ENCODE measurements at regions not wholly inside any gene's neighbourhood (a gene's known extent, or its start where the extent isn't known, plus 50 kb on each side); places are given as distances from the start of the nearest gene placed in this dataset.

GRCh38 chr9:126030716-126031115 lies 283.5 kb downstream of the PBX3 start:
- Histone ChIP-seq H3K9ac (ENCODE audit: low read depth in 1 of 2, low read length in 2 of 2) (no peak overlapping the region), H3K4me1 (ENCODE audit: control insufficient read depth in 4 of 4, insufficient read depth in 4 of 4, low read length in 3 of 4) (peaks cover 0 to 9% (median 6%) of the 10 kb centered on the region in 4 donors), H3K36me3 (ENCODE audit: control insufficient read depth in 4 of 4, insufficient read depth in 3 of 4, low read depth in 1 of 4, low read length in 3 of 4) (no peaks in the 10 kb centered on the region), H3K27me3 (ENCODE audit: control insufficient read depth in 4 of 4, insufficient read depth in 4 of 4, low read length in 3 of 4) (no peaks in the 10 kb centered on the region), H3K27ac (ENCODE audit: low read depth in 1 of 2, low read length in 2 of 2) (no peak overlapping the region), H3K9me3 (ENCODE audit: control insufficient read depth in 4 of 4, low read length in 3 of 4) (no peaks in the 10 kb centered on the region), H3K4me3 (ENCODE audit: low read depth in 1 of 3, low read length in 3 of 3) (no peak overlapping the region)
- no peak for TF ChIP-seq TAF1 (conservative IDR thresholded peaks at IDR 0.05)
- no peak for TF ChIP-seq NR2F2 (IDR thresholded peaks at IDR 0.05)
- TF ChIP-seq MAX (IDR thresholded peaks at IDR 0.05) = no peak
- no peak for TF ChIP-seq JUND (IDR thresholded peaks at IDR 0.05)
- TF ChIP-seq YY1 (IDR thresholded peaks at IDR 0.05) = no peak
- no peak for TF ChIP-seq RXRA (IDR thresholded peaks at IDR 0.05)
- TF ChIP-seq FOXA2 (IDR thresholded peaks at IDR 0.05) = no peak
- no peak for TF ChIP-seq HNF4G (IDR thresholded peaks at IDR 0.05)
- no peak for TF ChIP-seq REST (IDR thresholded peaks at IDR 0.05)
- TF ChIP-seq GABPA (IDR thresholded peaks at IDR 0.05 in 1 of 2, conservative IDR thresholded peaks at IDR 0.05 in 1 of 2) = no peak
- no peak for TF ChIP-seq HNF4A (conservative IDR thresholded peaks at IDR 0.05)
- no peak for TF ChIP-seq ATF3 (IDR thresholded peaks at IDR 0.05)
- no peak for TF ChIP-seq ZBTB33 (IDR thresholded peaks at IDR 0.05)
- TF ChIP-seq SP1 (IDR thresholded peaks at IDR 0.05) = no peak
- no peak for TF ChIP-seq EGR1 (IDR thresholded peaks at IDR 0.05; ENCODE audit: low read depth in 2 of 2)
- TF ChIP-seq RAD21 (IDR thresholded peaks at IDR 0.05) = no peak
- no peak for TF ChIP-seq CTCF (IDR thresholded peaks at IDR 0.05; ENCODE audit: low read depth, low read length, missing input control)
- 89% methylated on average over 7 of the region's 7 CpGs for WGBS
- no peak for DNase-seq (ENCODE audit: low spot score)

GRCh38 chr9:126031116-126031515 lies 283.9 kb downstream of the PBX3 start:
- 89% methylated on average over 9 of the region's 9 CpGs for WGBS
- no peaks in the 10 kb centered on the region for H3K9me3 ChIP-seq (ENCODE audit: control insufficient read depth in 4 of 4, low read length in 3 of 4)
- H3K4me1 ChIP-seq (ENCODE audit: control insufficient read depth in 4 of 4, insufficient read depth in 4 of 4, low read length in 3 of 4) = peaks cover 0 to 9% (median 6%) of the 10 kb centered on the region in 4 donors
- no peak overlapping the region for H3K9ac ChIP-seq (ENCODE audit: low read depth in 1 of 2, low read length in 2 of 2)
- H3K36me3 ChIP-seq (ENCODE audit: control insufficient read depth in 4 of 4, insufficient read depth in 3 of 4, low read depth in 1 of 4, low read length in 3 of 4) = no peaks in the 10 kb centered on the region
- H3K27ac ChIP-seq (ENCODE audit: low read depth in 1 of 2, low read length in 2 of 2) = no peak overlapping the region
- no peak overlapping the region for H3K4me3 ChIP-seq (ENCODE audit: low read depth in 1 of 3, low read length in 3 of 3)
- DNase-seq (ENCODE audit: low spot score) = no peak
- no peak for TF ChIP-seq REST (IDR thresholded peaks at IDR 0.05)
- TF ChIP-seq EGR1 (IDR thresholded peaks at IDR 0.05; ENCODE audit: low read depth in 2 of 2) = no peak
- TF ChIP-seq SP1 (IDR thresholded peaks at IDR 0.05) = no peak
- TF ChIP-seq MAX (IDR thresholded peaks at IDR 0.05) = no peak
- no peak for TF ChIP-seq RXRA (IDR thresholded peaks at IDR 0.05)
- no peak for TF ChIP-seq GABPA (IDR thresholded peaks at IDR 0.05 in 1 of 2, conservative IDR thresholded peaks at IDR 0.05 in 1 of 2)
- TF ChIP-seq TAF1 (conservative IDR thresholded peaks at IDR 0.05) = no peak
- no peak for TF ChIP-seq HNF4A (conservative IDR thresholded peaks at IDR 0.05)
- no peaks in the 10 kb centered on the region for H3K27me3 ChIP-seq (ENCODE audit: control insufficient read depth in 4 of 4, insufficient read depth in 4 of 4, low read length in 3 of 4)
